ENCODE measurements at regions not wholly inside any gene's neighbourhood (a gene's known extent, or its start where the extent isn't known, plus 50 kb on each side); places are given as distances from the start of the nearest gene placed in this dataset.

GRCh38 chr5:72747826-72748225 lies 68.6 kb upstream of the TNPO1 start:
- H3K9me3 ChIP-seq (ENCODE audit: control insufficient read depth, low read depth, low read length) = no peaks in the 10 kb centered on the region
- TF ChIP-seq CTCF (conservative IDR thresholded peaks at IDR 0.05) = no peak
- H3K4me1 Mint-ChIP-seq = no peaks in the 10 kb centered on the region; a peak in 1 of 4 replicates
- H2BK120ac ChIP-seq (ENCODE audit: low read depth, low read length, poor library complexity, severe bottlenecking) = no peak overlapping the region
- no peak overlapping the region for H2BK15ac ChIP-seq (ENCODE audit: low read depth, low read length)
- no peak overlapping the region for H3K4me3 Mint-ChIP-seq
- no peak overlapping the region for H3K18ac ChIP-seq (ENCODE audit: insufficient read length, low read depth, low read length)
- no peaks in the 10 kb centered on the region for H3K79me1 ChIP-seq (ENCODE audit: insufficient read depth, low read depth, low read length, poor library complexity, severe bottlenecking)
- no peaks in the 10 kb centered on the region for H4K20me1 ChIP-seq (ENCODE audit: control insufficient read depth, insufficient read depth, insufficient read length)
- H3K27me3 Mint-ChIP-seq (ENCODE audit: low read depth) = 0 out of 2 replicates have a peak, but pooled peaks cover 1% of the 10 kb centered on the region
- no peak overlapping the region for H2BK20ac ChIP-seq (ENCODE audit: low read depth, low read length, poor library complexity, severe bottlenecking)
- no peaks in the 10 kb centered on the region for H3K23me2 ChIP-seq (ENCODE audit: insufficient read length, low read depth, low read length, poor library complexity, severe bottlenecking)
- no peak overlapping the region for H2BK12ac ChIP-seq (ENCODE audit: insufficient read length, low read depth, low read length)
- H3K27ac Mint-ChIP-seq = no peak overlapping the region
- H3K27ac ChIP-seq (ENCODE audit: insufficient read length, low read depth, low read length) = no peak overlapping the region
- H3K4me1 ChIP-seq (ENCODE audit: insufficient read depth, low read length) = no peaks in the 10 kb centered on the region
- H3K36me3 Mint-ChIP-seq (ENCODE audit: insufficient read depth in 1 of 3, low read depth in 3 of 3) = no peaks in the 10 kb centered on the region
- no CpG with 5 or more reads among the region's 1 CpG for WGBS (ENCODE audit: extremely low coverage, insufficient read length, low lambda C conversion rate)
- H3T11ph ChIP-seq (ENCODE audit: low read length) = no peak overlapping the region
- H2AK5ac ChIP-seq (ENCODE audit: insufficient read length, low read length) = no peak overlapping the region
- no peak overlapping the region for H3K14ac ChIP-seq (ENCODE audit: insufficient read depth, low read length)
- no peak overlapping the region for H2AFZ ChIP-seq (ENCODE audit: low read length)
- no peak overlapping the region for H3K4ac ChIP-seq (ENCODE audit: low read depth, low read length)
- H3K9me3 Mint-ChIP-seq = no peaks in the 10 kb centered on the region
- no peak overlapping the region for H3K9ac ChIP-seq (ENCODE audit: extremely low read depth, insufficient read length, low read length)
- no peak overlapping the region for H4K91ac ChIP-seq (ENCODE audit: insufficient read length, low read depth, low read length)
- no peak overlapping the region for H4K5ac ChIP-seq (ENCODE audit: insufficient read length, low read depth, low read length)
- H3K4me2 ChIP-seq (ENCODE audit: insufficient read depth, insufficient read length, low read length) = no peak overlapping the region
- no peak overlapping the region for H3K23ac ChIP-seq (ENCODE audit: insufficient read length, low read depth, low read length)
- no peak for DNase-seq
- H2BK5ac ChIP-seq (ENCODE audit: insufficient read length, low read length) = no peak overlapping the region
- no peak overlapping the region for H3K56ac ChIP-seq (ENCODE audit: insufficient read length, low read depth, low read length)
- no peak overlapping the region for H4K8ac ChIP-seq (replicated peaks; ENCODE audit: insufficient read length, low read depth, low read length)
- no peaks in the 10 kb centered on the region for H3K79me2 ChIP-seq (ENCODE audit: insufficient read depth, low read length)
- H3K27me3 ChIP-seq (ENCODE audit: insufficient read depth, low read length) = no peaks in the 10 kb centered on the region

All from H9 (cell line).